ENCODE measurements at regions not wholly inside any gene's neighbourhood (a gene's known extent, or its start where the extent isn't known, plus 50 kb on each side); places are given as distances from the start of the nearest gene placed in this dataset.

- no peak for TF ChIP-seq ZNF462 (CRISPR knock-in tag; IDR thresholded peaks at IDR 0.05)
- TF ChIP-seq EZH2phosphoT487 (IDR thresholded peaks at IDR 0.05; ENCODE audit: unreplicated experiment), result no peak
- no peak for TF ChIP-seq STAT1 (IDR thresholded peaks at IDR 0.05; ENCODE audit: unreplicated experiment)
Measured at GRCh38 chr14:104321802-104322130, 183.4 kb downstream of the KIF26A start (continued).

- H3K27ac Mint-ChIP-seq, result no peak overlapping the region
- no peak overlapping the region for H2AFZ ChIP-seq
- H3K27ac ChIP-seq (ENCODE audit: low read depth), result no peak overlapping the region
- no peaks in the 10 kb centered on the region for H3K79me2 ChIP-seq (replicated peaks; ENCODE audit: insufficient read depth)
- no peaks in the 10 kb centered on the region for H3K36me3 Mint-ChIP-seq (ENCODE audit: low read depth)
- H3K4me1 Mint-ChIP-seq, result no peaks in the 10 kb centered on the region
- ATAC-seq (no peak), DNase-seq (ENCODE audit: low spot score) (no peak)
- H3K27me3 ChIP-seq (ENCODE audit: insufficient read depth), result no peaks in the 10 kb centered on the region
- no peak for TF ChIP-seq ETS1 (IDR thresholded peaks at IDR 0.05)
- no peaks in the 10 kb centered on the region for H3K4me1 ChIP-seq (ENCODE audit: insufficient read depth)
- H3K36me3 ChIP-seq (ENCODE audit: insufficient read depth), result no peaks in the 10 kb centered on the region
- peaks cover 2% of the 10 kb centered on the region for H3K27me3 Mint-ChIP-seq (ENCODE audit: insufficient read depth, low read depth, poor library complexity)
- H3K9me2 ChIP-seq (ENCODE audit: insufficient read depth), result no peaks in the 10 kb centered on the region
- H3F3A ChIP-seq (replicated peaks; ENCODE audit: low read depth), result no peaks in the 10 kb centered on the region
- no peaks in the 10 kb centered on the region for H3K9me3 Mint-ChIP-seq
- H3K4me3 ChIP-seq, result no peak overlapping the region
- no peak overlapping the region for H3K4me3 Mint-ChIP-seq
- H4K20me1 ChIP-seq (replicated peaks; ENCODE audit: insufficient read depth), result no peaks in the 10 kb centered on the region
- no peak overlapping the region for H3K4me2 ChIP-seq
Measured at GRCh38 chr14:104322531-104323366, 184.4 kb downstream of the KIF26A start.

Measured in GM23338 (cell line).